ENCODE measurements at regions not wholly inside any gene's neighbourhood (a gene's known extent, or its start where the extent isn't known, plus 50 kb on each side); places are given as distances from the start of the nearest gene placed in this dataset.

DNA sequence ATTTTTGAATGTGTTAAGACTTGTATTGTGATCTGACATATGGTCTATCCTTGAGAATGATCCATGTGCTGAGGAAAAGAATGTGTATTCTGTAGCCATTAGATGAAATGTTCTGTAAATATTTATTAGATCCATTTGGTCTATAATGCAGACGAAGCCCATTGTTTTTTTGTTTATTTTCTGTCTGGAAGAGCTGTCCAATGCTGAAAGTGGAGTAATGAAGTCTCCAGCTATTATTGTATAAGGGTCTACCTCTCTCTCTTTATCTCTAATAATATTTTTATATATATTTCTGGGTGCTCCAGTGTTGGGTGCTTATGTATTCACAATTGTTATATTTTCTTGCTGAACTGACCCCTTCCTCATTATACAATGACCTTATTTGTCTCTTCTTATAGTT, 250.6 kb upstream of the GADL1 start:
- DNase-seq (ENCODE audit: insufficient read length, low spot score) (no peak), FAIRE-seq (no peak)
- TF ChIP-seq, protein P1, sequence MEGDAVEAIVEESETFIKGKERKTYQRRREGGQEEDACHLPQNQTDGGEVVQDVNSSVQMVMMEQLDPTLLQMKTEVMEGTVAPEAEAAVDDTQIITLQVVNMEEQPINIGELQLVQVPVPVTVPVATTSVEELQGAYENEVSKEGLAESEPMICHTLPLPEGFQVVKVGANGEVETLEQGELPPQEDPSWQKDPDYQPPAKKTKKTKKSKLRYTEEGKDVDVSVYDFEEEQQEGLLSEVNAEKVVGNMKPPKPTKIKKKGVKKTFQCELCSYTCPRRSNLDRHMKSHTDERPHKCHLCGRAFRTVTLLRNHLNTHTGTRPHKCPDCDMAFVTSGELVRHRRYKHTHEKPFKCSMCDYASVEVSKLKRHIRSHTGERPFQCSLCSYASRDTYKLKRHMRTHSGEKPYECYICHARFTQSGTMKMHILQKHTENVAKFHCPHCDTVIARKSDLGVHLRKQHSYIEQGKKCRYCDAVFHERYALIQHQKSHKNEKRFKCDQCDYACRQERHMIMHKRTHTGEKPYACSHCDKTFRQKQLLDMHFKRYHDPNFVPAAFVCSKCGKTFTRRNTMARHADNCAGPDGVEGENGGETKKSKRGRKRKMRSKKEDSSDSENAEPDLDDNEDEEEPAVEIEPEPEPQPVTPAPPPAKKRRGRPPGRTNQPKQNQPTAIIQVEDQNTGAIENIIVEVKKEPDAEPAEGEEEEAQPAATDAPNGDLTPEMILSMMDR (IDR thresholded peaks at IDR 0.05; ENCODE audit: insufficient read depth, missing control alignments), result no peak

- FAIRE-seq, result no peak
- no peak for DNase-seq (ENCODE audit: insufficient read length, low spot score)
- TF ChIP-seq, protein P1 (IDR thresholded peaks at IDR 0.05; ENCODE audit: insufficient read depth, missing control alignments), result no peak
These were observed 253.1 kb upstream of the GADL1 start for GRCh38 chr3:31147550-31147949.

DNA sequence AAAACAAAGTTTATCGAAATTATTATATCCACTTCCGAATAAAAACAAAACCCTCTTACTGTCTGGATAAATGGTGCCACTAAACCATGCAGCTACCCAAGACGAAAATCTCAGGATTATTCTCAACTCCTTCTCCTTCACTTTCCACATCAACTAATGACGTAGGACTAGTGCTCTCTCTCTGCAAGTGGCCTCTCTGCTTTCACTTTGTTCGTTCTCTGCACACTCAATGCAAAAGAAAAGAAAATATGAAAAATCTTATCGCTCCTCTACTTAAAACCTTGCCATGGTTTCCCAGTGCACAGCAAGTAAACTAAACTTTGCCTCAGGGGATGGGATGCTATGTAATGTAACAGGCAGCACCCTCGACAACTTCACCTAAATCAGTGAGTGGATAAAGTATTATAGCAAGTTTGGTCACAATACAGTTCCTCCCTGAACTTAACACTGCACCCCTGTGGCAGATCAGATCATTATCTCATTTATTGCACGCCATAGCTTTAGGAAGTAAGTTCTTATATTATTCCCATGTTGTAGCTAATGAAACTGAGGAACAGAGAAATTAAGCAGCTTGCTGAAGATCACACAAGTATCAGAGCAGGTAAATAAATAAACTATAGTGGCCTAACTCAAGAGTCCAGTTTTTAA, 262.7 kb upstream of the GADL1 start:
- no peak for DNase-seq (ENCODE audit: insufficient read length, low spot score)
- FAIRE-seq, result no peak
- TF ChIP-seq, protein P1 (IDR thresholded peaks at IDR 0.05; ENCODE audit: insufficient read depth, missing control alignments), result no peak

DNA sequence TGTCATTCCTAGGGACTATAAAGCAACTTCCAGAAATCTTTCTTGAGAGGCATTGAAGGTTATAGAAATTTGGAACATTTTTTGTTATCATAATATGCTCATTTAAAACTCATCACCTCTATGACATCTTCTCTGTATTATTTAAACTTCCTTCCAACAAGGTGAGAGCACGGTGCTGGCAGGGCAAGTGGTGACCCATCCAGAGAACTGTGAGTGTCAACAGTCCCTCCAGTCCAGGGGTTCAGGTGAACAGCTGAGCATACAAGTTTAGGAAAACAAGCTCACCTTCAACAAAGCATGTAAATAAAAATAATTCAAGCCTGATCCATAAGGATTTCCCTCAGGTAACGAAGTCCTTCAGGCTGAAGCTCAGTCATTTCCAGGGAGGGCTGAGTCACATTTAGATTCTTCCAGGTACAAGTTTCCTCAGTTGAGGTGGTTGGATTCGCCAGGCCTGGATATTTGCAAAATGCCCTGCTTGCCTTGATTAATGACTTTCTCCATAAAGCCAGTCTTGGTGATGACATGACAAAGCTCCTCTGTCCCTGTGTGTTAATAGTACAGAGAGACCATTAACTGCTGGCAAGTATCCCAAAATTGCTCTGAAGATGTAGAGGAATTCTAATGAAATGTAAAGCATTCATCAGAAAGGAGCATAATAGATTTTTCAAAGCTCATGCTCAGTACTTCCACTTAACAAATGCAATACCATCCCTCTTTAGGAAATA, 263.6 kb upstream of the GADL1 start:
- DNase-seq (ENCODE audit: insufficient read length, low spot score) (no peak), FAIRE-seq (no peak)
- TF ChIP-seq, protein P1 (IDR thresholded peaks at IDR 0.05; ENCODE audit: insufficient read depth, missing control alignments), result no peak

DNA sequence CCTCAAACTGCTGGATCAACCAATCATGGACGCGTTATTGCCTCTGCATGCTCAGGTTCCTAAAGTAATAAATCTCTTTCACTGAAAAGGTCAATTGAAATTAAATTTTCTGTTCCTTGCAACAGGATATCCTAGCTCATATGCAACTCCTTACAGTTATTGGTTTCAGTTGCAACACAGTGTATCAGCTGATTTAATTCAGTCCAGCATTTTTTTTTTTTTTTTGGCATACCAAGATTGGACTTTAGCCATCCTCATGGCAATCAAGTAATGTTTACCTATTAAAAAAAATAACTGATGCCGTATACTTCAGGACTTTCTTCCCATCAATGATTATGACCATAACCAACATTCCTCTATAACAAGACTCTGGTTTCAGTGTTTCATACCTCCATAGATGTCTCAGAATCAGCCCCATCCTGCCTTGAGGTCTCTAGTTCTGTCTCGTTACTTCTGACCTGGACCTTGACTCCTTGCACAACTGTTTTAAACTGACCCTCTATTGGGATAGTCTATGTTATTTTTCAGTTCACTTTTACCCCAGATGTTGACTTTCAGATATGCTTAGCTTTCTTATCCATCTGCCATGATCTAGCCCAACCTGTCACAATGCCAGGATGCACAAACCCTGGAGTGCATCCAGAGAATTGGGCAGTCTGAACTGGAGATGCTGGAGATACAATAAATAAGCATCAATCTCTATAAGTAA, 265.0 kb upstream of the GADL1 start:
- TF ChIP-seq, protein P1 (IDR thresholded peaks at IDR 0.05; ENCODE audit: insufficient read depth, missing control alignments), result no peak
- DNase-seq (ENCODE audit: insufficient read length, low spot score) (no peak), FAIRE-seq (no peak)

GRCh38 chr3:31161889-31162288, 267.4 kb upstream of the GADL1 start:
- TF ChIP-seq, protein P1 (IDR thresholded peaks at IDR 0.05; ENCODE audit: insufficient read depth, missing control alignments), result no peak
- DNase-seq (ENCODE audit: insufficient read length, low spot score) (no peak), FAIRE-seq (no peak)

Measured in D721Med (cell line).